Ectodermal cell (in vitro differentiated cells): ENCODE measurements at regions not wholly inside any gene's neighbourhood (a gene's known extent, or its start where the extent isn't known, plus 50 kb on each side); places are given as distances from the start of the nearest gene placed in this dataset.

Experiments used
- H3K27ac ChIP-seq: 2 replicates; pipeline ENCODE4 v1.7.0; 2013; ENCODE audit warnings: mild to moderate bottlenecking, low read depth, low read length; ENCODE audit not compliant: insufficient read depth, poor library complexity, severe bottlenecking
- H3K27me3 ChIP-seq: 2 replicates; pipeline ENCODE4 v1.7.0; 2013; ENCODE audit warnings: mild to moderate bottlenecking, low read length; ENCODE audit not compliant: insufficient read depth, control insufficient read depth, poor library complexity, severe bottlenecking
- H3K36me3 ChIP-seq: one replicate; pipeline ENCODE4 v1.7.0; 2013; ENCODE audit warnings: low read length; ENCODE audit not compliant: control insufficient read depth, insufficient read depth
- H3K4me1 ChIP-seq: one replicate; pipeline ENCODE4 v1.7.0; 2013; ENCODE audit warnings: low read length; ENCODE audit not compliant: control insufficient read depth, insufficient read depth
- H3K4me3 ChIP-seq: 2 replicates; pipeline ENCODE4 v1.7.0; 2013; ENCODE audit warnings: low read depth, low read length, control low read depth; ENCODE audit not compliant: insufficient read depth
- H3K9me3 ChIP-seq: 2 replicates; pipeline ENCODE4 v1.7.0; 2013; ENCODE audit warnings: mild to moderate bottlenecking, low read length, moderate library complexity; ENCODE audit not compliant: control insufficient read depth
- WGBS, 2 experiments: methylation state at CpG; one replicate each; pipeline ENCODE4 v1.1.7; 2013; ENCODE audit warnings: missing lambda C conversion rate in 2 of 2; 5-methylcytosine and 5-hydroxymethylcytosine counted together

DNA sequence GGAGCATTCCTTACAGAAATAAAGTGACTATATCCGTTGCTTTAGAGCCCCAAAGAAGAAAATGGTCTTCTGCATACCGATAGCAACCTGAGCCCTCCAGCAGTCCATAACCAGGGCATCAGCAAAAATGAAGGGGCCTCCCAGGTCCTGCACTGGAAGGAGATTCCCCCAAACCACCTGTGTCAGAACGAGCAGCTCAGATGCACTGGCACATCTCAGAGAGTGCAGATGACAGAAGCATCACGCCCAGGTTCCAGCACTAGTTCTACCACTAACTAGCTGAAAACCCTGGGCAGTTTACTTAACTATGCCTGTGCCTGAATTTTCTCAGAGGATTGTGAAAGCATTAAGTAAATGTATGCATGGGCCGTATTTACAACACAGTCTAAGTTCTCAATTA is 466.7 kb upstream of the MYT1L start:
- Histone ChIP-seq H3K27me3 (no peaks in the 10 kb centered on the region), H3K27ac (no peak overlapping the region), H3K9me3 (peaks cover 3% of the 10 kb centered on the region), H3K36me3 (no peaks in the 10 kb centered on the region), H3K4me1 (no peaks in the 10 kb centered on the region), H3K4me3 (no peak overlapping the region)
- 90 to 92% methylated on average over 4 to 5 of the region's 5 CpGs for WGBS, 2 experiments

- no peak overlapping the region for H3K27ac ChIP-seq
- H3K4me1 ChIP-seq, result no peaks in the 10 kb centered on the region
- H3K27me3 ChIP-seq, result no peaks in the 10 kb centered on the region
- no peaks in the 10 kb centered on the region for H3K9me3 ChIP-seq
- WGBS, 2 experiments, result 88 to 90% methylated on average over 14 of the region's 14 CpGs
- no peaks in the 10 kb centered on the region for H3K36me3 ChIP-seq
- H3K4me3 ChIP-seq, result no peak overlapping the region
These were observed 465.1 kb upstream of the MYT1L start for GRCh38 chr2:2796207-2796606.

- Histone ChIP-seq H3K27ac (no peak overlapping the region), H3K4me1 (no peaks in the 10 kb centered on the region), H3K4me3 (no peak overlapping the region), H3K9me3 (no peaks in the 10 kb centered on the region), H3K36me3 (no peaks in the 10 kb centered on the region), H3K27me3 (no peaks in the 10 kb centered on the region)
- WGBS, 2 experiments, result 90 to 93% methylated on average over 29 of the region's 29 CpGs
These were observed 464.5 kb upstream of the MYT1L start for GRCh38 chr2:2795438-2796091.

DNA sequence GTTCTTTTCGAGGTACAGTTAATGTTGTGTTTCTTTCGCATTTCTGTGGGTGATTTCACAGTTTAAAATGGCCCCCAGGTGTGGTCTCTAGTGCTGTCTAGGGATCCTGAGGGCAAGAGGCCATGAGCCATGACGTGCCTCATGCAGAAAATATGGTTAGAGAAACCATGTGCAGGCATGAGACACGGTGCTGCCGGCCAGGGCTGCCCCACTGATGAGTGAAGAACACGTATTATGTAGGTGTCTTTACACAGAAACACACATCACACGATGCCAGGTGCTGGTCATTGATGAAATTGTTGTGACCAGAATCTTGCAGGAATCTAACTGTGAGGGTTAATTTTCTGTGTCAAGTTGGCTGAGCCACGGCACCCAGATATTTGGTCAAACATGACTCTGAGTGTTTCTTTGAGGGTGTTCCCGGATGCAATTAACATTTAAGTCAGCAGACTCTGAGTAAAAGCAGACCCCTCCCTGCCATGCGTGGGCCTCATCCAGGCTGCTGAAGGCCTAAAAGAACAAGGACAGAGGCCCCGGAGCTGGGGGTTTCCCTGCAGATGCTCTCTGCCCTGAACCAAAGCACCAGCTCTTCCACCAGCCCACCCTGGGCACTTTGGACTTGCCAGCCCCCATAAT is 463.0 kb upstream of the MYT1L start:
- Histone ChIP-seq H3K4me3 (no peak overlapping the region), H3K4me1 (peaks cover 3% of the 10 kb centered on the region)

DNA sequence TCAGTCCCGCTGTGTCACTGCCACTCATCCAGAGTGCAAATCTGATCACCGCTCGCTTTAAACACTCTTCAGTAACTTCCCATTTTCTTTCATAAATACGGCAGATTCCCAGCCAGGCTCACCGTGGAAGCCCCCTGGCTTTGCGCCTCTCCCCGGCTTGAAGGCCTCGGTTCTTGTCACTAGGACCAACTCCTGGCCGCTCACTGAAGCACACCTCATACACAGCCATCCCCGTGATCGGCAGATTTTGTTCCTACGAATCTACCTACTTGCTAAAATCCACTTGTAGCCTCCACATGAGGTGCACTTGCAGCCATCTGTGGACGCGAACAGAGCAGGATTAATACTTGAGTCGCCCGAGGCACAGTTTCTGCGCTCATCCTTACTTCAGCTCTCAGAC is 462.4 kb upstream of the MYT1L start:
- Histone ChIP-seq H3K27me3 (no peaks in the 10 kb centered on the region), H3K36me3 (no peaks in the 10 kb centered on the region), H3K4me3 (no peak overlapping the region), H3K4me1 (peaks cover 8% of the 10 kb centered on the region), H3K27ac (no peak overlapping the region), H3K9me3 (no peaks in the 10 kb centered on the region)
- 90 to 92% methylated on average over 17 of the region's 17 CpGs for WGBS, 2 experiments

More for the DNA sequence above, 463.0 kb upstream of the MYT1L start:
- no peaks in the 10 kb centered on the region for H3K36me3 ChIP-seq
- no peaks in the 10 kb centered on the region for H3K9me3 ChIP-seq
- WGBS, 2 experiments, result 95% methylated on average over 11 of the region's 11 CpGs
- H3K27ac ChIP-seq, result no peak overlapping the region
- H3K27me3 ChIP-seq, result no peaks in the 10 kb centered on the region

DNA sequence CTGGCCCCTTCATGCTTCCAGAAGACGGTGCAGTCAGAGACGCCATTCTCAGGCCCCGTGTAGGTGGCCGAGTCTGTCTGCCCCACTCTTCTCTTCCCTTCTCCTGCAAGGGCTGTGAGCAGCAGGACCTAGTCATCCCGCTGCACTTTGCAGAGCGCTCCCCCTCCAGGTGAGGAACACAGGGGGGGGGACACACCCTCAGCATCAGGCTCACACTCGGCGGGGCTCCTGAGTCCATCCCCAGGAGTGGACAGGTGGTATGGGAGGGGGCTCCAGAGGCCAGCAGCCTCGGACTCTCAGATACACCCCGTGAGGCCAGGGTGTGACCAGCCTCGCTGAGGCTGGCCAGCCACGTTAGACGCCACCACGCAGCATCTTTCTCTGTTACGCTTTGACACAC is 460.5 kb upstream of the MYT1L start:
- no peaks in the 10 kb centered on the region for H3K36me3 ChIP-seq
- no peak overlapping the region for H3K27ac ChIP-seq
- 95 to 96% methylated on average over 15 of the region's 15 CpGs for WGBS, 2 experiments
- H3K27me3 ChIP-seq, result no peaks in the 10 kb centered on the region
- no peaks in the 10 kb centered on the region for H3K9me3 ChIP-seq
- peaks cover 23% of the 10 kb centered on the region for H3K4me1 ChIP-seq
- no peak overlapping the region for H3K4me3 ChIP-seq

GRCh38 chr2:2791031-2791430 is 460.0 kb upstream of the MYT1L start:
- Histone ChIP-seq H3K9me3 (no peaks in the 10 kb centered on the region), H3K27me3 (no peaks in the 10 kb centered on the region), H3K27ac (no peak overlapping the region), H3K36me3 (no peaks in the 10 kb centered on the region), H3K4me1 (peaks cover 23% of the 10 kb centered on the region), H3K4me3 (no peak overlapping the region)
- 84 to 86% methylated on average over 11 of the region's 11 CpGs for WGBS, 2 experiments

GRCh38 chr2:2788076-2788475 is 457.0 kb upstream of the MYT1L start:
- H3K36me3 ChIP-seq, result no peaks in the 10 kb centered on the region
- H3K4me3 ChIP-seq, result no peak overlapping the region
- 1% methylated on average over 3 of the region's 3 CpGs for WGBS, 2 experiments
- H3K27ac ChIP-seq, result peak overlapping the region; percentile 55
- H3K27me3 ChIP-seq, result no peaks in the 10 kb centered on the region
- no peaks in the 10 kb centered on the region for H3K9me3 ChIP-seq
- H3K4me1 ChIP-seq, result peaks cover 23% of the 10 kb centered on the region

DNA sequence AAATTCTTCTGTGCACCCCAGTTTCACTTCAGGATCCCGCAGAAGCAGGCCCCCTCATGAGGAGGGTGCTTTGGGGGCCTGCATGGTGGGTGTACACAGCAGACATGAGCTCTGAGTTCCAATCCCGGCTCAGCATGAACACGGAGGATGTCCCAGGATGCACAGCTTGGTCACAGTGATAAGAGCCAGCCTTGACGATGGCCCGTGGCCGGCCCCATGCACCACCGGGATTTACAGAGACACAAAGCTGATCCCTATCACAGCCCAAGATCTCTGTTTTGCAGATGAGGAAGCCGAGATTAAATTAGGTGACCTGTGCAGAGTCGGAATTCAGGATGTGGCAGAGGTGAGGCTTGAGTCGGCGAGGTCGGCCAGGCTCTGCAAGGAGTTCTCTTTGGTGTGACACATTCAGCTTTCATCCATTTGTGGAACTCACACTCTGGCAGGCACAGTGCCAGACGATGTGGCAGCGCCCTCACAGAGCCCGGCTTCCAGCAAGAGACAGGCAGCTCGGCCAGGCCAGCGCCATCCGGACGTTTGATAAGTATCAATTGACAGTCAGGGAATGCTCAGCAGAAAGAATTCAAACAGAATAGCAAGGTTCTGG is 456.3 kb upstream of the MYT1L start:
- H3K27ac ChIP-seq, result peak overlapping the region; percentile 55
- H3K4me3 ChIP-seq, result no peak overlapping the region
- H3K9me3 ChIP-seq, result no peaks in the 10 kb centered on the region
- H3K36me3 ChIP-seq, result no peaks in the 10 kb centered on the region
- WGBS, 2 experiments, result 61 to 67% methylated on average over 19 of the region's 19 CpGs
- no peaks in the 10 kb centered on the region for H3K27me3 ChIP-seq
- H3K4me1 ChIP-seq, result peaks cover 23% of the 10 kb centered on the region

- H3K27me3 ChIP-seq, result no peaks in the 10 kb centered on the region
- 90% methylated on average over 9 of the region's 9 CpGs for WGBS, 2 experiments
- H3K4me3 ChIP-seq, result no peak overlapping the region
- no peak overlapping the region for H3K27ac ChIP-seq
- no peaks in the 10 kb centered on the region for H3K4me1 ChIP-seq
- no peaks in the 10 kb centered on the region for H3K9me3 ChIP-seq
- H3K36me3 ChIP-seq, result no peaks in the 10 kb centered on the region
These were observed 450.9 kb upstream of the MYT1L start for GRCh38 chr2:2782007-2782406.
